ENCODE measurements at regions not wholly inside any gene's neighbourhood (a gene's known extent, or its start where the extent isn't known, plus 50 kb on each side); places are given as distances from the start of the nearest gene placed in this dataset.

GRCh38 chr3:162540421-162540820, 1043.8 kb downstream of the OTOL1 start:
- Histone ChIP-seq H3K4me3 (no peak overlapping the region), H3K4me2 (ENCODE audit: insufficient read depth, low read length) (no peak overlapping the region), H3K9ac (ENCODE audit: insufficient read depth in 1 of 2, low read depth in 2 of 2, low read length in 2 of 2) (no peak overlapping the region), H3K9me3 (replicated peaks; ENCODE audit: control insufficient read depth, insufficient read depth, low read depth, low read length) (no peaks in the 10 kb centered on the region; the same call in 1 of the 2 replicates), H4K20me1 (replicated peaks; ENCODE audit: control insufficient read depth, insufficient read depth, low read length) (no peaks in the 10 kb centered on the region), H3K27me3 (ENCODE audit: control insufficient read depth in 2 of 2, insufficient read depth in 2 of 2, low read length in 2 of 2) (no peaks in the 10 kb centered on the region), H3K9me1 (ENCODE audit: control insufficient read depth, insufficient read depth, low read length) (no peaks in the 10 kb centered on the region), H3K4me1 (replicated peaks in 1 of 2; ENCODE audit: control insufficient read depth in 2 of 2, insufficient read depth in 2 of 2, low read length in 2 of 2) (no peaks in the 10 kb centered on the region), H3K27ac (ENCODE audit: extremely low read depth, low read depth, low read length) (no peak overlapping the region), H3K36me3 (ENCODE audit: control insufficient read depth, insufficient read depth, low read length) (no peaks in the 10 kb centered on the region), H2AFZ (ENCODE audit: low read depth, low read length) (no peak overlapping the region), H3K79me2 (ENCODE audit: control insufficient read depth, insufficient read depth, low read length) (no peaks in the 10 kb centered on the region)
- in situ Hi-C loops (cut with MboI) (no loop called here), intact Hi-C loops (cut with micrococcal nuclease) (no loop called here)
- no peak for TF ChIP-seq ZNF316 (IDR thresholded peaks at IDR 0.05)
- TF ChIP-seq ZNF184 (CRISPR knock-in tag; IDR thresholded peaks at IDR 0.05), result no peak
- no peak for TF ChIP-seq ZNF436 (CRISPR knock-in tag; IDR thresholded peaks at IDR 0.05)
- TF ChIP-seq ARID4B (CRISPR knock-in tag; IDR thresholded peaks at IDR 0.05), result no peak
- no peak for TF ChIP-seq MCM7 (IDR thresholded peaks at IDR 0.05)
- no peak for TF ChIP-seq ZNF280B (CRISPR knock-in tag; IDR thresholded peaks at IDR 0.05)
- ChIA-PET CTCF (ENCODE audit: low intra/inter-chr PET ratio) (no interaction called here), POLR2A (no interaction called here)
- FAIRE-seq (no peak), ATAC-seq (no peak), DNase-seq (ENCODE audit: extremely low read depth in 1 of 4, low spot score in 3 of 4) (no peak)
- no TSS peak for BruUV-seq (replicated peaks)
